Amniotic stem cell (primary cell): ENCODE measurements at regions not wholly inside any gene's neighbourhood (a gene's known extent, or its start where the extent isn't known, plus 50 kb on each side); places are given as distances from the start of the nearest gene placed in this dataset.
"Not testable (repeated sequence)": the region's sequence is repeated elsewhere in the genome, so short reads cannot be mapped to it uniquely, and the experiment has no call there.

Experiments used
- DNase-seq: peaks from one replicate; lab custom pipeline; 2025; lab: John Stamatoyannopoulos, UW

DNA sequence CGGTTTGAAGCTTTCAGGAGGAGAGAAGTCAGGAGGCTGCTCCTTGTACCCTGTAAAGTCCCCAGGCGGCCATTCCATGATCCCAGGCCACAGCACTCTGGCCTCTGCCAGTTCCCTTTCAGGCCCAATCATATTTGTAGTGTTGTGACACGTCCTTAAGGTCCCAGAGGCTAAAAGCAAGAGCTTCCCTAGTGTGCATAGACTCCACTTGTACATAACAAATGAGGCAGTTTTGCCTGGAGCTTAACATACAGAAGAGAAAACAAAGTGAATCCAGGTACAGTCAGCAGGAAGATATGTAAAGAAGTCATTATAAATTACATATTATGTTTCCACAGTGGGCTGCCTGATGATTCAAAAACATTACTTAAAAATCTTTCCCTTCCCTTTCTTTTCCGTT, 81.1 kb upstream of the RPH3A start:
- no peak for DNase-seq

DNA sequence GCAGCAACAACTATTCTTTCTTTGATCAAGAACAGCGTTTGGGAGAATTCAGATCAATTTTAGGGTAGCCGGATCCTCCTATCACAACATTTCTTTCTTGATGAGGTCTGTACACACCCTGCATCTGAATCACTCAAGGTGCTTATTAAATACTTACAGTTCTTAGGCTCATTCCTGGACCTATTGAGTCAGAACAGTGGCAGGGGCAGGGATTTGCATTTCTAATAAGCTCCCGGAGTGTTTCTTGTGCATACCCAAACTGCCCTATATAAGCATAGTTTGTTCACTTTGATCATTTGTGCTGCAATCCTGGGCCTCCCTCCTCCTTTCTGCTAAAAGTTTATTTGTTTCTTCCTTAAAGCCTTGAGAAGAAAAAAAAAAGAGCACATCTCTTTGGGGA, 80.5 kb upstream of the RPH3A start:
- DNase-seq, result no peak

DNA sequence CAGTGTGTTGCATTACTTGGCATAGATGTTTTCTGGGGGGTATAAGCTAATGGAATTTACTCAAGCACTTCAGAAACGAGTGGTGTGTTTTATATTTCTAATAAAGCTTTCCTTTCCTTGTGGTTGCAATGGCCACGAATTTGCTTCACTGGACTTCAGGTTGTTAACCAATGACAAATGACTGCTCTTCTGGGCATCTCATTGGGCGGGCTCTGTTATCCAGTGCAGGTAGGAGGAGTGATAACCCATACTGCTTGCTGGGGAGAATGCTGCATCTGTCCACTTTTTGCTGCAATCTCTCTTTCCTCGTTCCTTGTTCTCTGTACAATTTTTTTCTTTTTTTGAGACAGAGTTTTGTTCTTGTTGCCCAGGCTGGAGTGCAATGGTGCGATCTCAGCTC, 80.0 kb upstream of the RPH3A start:
- DNase-seq, result no peak

DNA sequence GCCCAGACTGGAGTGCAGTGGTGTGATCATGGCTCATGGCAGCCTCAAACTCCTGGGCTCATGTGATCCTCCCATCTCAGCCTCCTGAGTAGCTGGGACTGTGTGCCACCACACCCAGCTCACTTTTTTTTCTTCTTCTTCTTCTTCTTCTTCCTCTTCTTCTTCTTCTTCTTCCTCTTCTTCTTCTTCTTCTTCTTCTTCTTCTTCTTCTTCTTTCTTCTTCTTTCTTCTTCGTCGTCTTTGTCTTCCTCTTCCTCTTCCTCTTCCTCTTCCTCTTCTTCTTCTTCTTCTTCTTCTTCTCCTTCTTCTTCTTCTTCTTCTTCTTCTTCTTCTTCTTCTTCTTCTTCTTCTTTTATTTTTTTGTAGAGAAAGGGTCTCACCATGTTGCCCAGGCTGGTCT, 78.8 kb upstream of the RPH3A start:
- not testable (repeated sequence) for DNase-seq

DNA sequence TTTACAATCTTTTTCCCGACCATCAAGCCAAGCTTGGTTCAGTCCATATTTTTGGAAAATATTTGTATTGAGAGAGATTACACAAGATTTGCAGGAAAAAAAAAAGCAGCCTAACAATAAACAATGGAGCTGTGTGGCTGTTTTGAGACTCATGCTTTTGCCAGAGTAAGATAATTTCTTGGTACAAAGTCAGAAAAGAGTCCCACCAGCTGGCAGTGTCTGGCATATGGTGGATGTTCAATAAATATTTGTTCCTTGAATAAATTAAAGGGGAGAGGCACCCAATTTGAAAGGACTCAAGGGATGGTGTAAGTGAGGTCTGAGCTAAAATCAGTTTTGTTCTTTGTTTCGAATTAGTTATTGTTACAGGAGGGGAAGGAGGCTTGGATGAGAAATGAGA, 78.1 kb upstream of the RPH3A start:
- DNase-seq, result no peak

DNA sequence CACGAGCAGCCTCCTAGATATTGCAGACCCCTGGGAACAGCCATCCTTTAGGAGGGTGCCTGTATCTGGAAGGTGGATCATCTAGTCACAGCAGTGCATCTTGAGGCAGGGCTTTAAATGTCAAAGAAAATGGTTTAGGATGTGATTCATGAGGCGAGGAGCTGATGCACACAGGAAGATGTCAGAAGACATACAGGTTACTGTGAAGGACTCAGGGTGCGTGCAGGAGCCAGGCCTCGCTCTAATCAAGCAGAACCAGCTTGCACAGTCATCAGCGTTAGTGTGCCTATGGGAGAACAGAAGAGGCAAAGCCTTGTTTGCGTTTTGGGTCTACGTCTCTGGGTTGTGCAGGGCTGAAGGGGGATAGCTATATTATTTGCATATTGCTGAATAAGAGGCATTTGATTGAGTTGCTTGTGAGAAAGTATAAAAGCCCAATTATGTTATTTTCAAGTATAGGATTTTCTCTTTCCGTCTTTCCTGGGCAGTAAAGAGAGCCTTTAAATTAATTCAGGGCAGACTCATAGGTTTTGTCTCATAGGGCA, 77.3 kb upstream of the RPH3A start:
- peak; percentile 40 for DNase-seq

DNA sequence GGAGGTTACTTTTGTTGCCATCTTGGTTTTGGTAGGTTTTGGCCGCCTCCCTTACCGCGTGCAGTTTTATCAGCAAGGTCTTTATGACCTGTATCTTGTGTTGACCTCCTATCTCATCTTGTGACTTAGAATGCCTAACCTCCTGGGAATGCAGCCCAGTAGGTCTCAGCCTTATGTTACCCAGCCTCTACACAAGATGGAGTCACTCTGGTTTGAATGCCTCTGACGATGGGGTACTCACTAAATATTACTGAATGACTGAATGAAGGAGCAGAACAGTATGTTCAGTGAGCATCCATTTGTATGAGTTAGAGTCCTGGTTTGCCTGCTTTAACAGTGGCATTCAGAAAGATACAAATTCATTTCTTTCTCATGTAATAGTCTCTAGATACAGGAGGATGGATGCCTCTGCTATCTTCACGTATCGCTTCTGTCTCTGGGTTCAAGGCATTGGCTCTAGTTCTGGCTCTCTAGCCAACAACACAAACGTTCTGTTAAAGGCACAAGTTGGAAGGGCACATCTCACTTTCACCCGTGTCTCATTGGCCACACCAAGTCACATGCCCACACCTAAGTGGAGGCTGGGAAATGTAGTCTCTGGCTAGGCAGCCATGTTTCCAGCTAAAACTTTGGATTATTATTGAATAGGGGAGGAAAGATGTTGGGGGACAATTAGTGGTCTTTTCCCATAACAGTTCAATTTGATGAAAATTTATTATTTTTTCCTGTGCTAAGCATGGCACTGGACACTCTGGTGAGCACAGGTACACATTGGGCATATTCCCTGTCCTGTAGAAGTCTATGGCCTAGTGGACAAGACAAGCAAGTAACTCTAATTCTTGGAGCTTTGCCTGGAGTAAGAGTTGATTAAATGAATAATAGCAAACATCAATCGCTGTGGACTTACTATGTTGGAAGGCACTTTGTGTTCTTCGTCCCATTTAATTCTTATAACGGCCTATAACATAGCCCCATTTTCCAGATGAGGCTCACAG, 75.2 kb upstream of the RPH3A start:
- no peak for DNase-seq

DNA sequence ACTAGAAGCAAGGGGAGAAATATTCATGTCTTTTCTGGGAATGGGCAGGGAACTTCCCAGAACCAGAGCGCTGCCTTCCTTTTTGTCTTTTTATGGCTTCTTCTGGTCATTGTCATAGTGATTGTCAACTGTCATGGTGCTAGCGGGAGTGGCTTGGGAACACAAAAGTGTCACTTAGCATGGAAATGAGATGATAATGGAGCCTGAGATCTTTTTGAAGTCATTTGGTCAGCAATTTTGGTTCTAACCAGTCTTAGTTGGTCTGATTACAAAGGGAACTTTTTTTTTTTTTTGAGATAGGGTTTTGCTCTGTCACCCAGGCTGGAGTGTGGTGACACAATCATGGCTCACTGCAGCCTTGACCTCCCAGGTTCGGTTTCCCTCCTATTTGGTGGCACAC, 62.7 kb upstream of the RPH3A start:
- no peak for DNase-seq

DNA sequence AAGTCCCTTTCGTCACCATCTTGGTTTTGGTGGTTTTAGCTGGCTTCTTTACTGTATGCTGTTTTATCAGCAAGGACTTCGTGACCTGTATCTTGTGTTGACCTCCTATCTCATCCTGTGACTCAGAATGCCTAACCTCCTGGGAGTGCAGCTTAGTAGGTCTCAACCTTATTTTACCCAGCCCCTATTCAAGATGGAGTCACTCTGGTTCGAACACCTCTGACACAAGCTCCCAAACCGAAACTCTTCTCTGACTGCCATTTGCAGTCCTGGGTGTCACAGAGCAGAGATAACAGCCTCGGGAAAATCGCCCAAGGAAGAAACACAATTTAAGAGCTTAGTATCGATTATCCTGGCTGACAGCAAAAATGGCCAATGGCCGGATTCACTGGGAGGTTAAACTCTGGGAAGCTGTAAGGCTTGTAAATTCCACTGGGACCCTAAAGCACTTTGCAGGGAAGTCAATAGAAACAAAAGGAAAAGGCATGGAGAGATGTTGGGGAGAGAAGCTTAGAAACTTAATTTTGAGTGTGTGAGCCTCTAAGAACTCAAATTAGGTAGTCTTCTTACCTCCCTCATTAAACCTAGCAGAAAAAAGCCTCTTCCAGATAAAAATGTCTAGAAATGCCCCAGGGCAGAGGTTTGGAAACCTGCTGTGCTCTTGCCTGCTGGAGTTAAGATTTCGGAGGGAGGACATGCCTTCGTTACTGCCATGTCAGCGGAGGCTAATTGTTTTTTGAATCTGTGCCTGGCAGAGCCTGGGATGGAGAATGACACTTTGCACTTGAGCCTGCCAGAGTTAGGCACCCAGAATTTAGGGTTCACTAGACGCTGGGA, 56.5 kb upstream of the RPH3A start:
- DNase-seq, result no peak

DNA sequence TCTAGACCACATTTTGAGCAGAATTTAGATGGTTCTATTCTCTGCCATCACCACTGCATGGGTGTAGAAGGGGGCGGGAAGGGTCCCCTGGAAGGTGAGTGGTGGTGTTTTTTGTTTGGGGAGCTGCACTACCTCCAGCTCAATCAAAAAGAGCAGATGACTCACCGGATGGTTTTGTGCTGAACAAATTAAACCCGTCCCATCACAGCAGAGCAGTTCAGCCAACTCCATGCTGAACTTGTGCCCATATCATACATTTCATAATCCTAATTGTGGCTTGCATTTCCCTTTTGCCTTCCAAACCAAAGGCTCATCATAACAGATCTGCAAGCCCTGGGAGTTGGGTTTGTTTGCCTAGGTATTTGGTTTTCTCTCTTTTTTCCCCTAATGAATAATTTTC, 53.0 kb upstream of the RPH3A start:
- no peak for DNase-seq

DNA sequence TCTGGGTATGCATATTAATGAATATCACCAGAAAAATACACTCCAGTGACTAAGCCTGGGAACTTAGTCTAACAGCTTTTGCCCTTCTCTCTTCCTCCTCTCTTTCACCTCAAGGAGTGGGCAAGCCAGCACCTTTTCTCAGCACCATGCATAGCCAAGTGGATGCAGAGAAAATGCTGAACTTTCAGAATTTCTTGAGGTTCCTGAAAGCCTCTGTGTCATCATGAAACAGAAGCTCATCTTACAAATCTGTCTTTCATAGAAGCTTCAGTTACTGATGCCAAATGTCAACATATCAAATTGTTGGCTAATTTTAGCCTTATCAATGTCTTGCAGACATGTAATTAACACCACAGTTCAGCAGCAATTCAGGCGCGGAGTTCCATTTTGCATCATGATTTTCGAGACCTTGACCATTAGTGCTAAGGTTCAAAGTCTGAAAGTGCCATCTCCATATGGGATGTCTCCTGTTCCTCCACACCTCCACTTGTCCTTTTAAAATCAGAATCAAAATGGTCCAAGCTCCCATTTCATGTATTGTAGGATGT, 51.1 kb upstream of the RPH3A start:
- no peak for DNase-seq

DNA sequence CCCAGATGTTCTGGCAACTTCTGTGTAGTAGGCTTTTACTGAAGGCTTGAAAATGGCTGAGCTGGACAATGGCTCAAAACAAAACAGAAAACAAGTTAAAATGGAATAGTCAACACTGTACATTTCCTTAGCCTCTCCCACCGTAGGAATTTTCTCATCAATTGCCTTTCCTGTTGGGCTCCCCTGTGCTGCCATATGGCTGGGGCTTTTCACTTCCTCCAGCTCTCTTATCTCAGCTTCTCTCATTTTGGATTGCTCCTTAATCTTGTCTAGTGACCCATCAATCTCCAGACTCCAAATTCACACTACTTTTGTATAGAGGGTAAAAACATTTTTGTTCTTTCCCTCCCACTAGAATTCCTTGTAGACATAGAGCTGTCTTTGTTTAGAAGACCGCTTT, 50.4 kb upstream of the RPH3A start:
- no peak for DNase-seq
